Osteoblast (primary cell): ENCODE measurements at regions not wholly inside any gene's neighbourhood (a gene's known extent, or its start where the extent isn't known, plus 50 kb on each side); places are given as distances from the start of the nearest gene placed in this dataset.

ENCODE experiments used
- DNase-seq: peaks from one replicate; pipeline ENCODE4 v3.0.0; 2011; ENCODE audit warnings: low spot score, mixed read lengths; ENCODE audit not compliant: insufficient read length; ENCODE audit errors: missing footprints
- H2AFZ ChIP-seq: 2 replicates; pipeline ENCODE4 v1.6.0; 2011; ENCODE audit warnings: mild to moderate bottlenecking, low read length
- H3K27ac ChIP-seq: 2 replicates; pipeline ENCODE4 v1.5.1; 2011; ENCODE audit warnings: mild to moderate bottlenecking, low read depth, low read length, moderate library complexity
- H3K27me3 ChIP-seq: 2 replicates; pipeline ENCODE4 v1.6.0; 2012; ENCODE audit warnings: mild to moderate bottlenecking, control low read depth, inconsistent platforms, low read length, moderate library complexity; ENCODE audit not compliant: insufficient read depth
- H3K36me3 ChIP-seq: 2 replicates; pipeline ENCODE4 v1.5.1; 2011; ENCODE audit warnings: mild to moderate bottlenecking, low read length, control low read depth, moderate library complexity; ENCODE audit not compliant: insufficient read depth
- H3K4me1 ChIP-seq: 2 replicates; pipeline ENCODE4 v1.5.1; 2011; ENCODE audit warnings: mild to moderate bottlenecking, low read length, control low read depth, moderate library complexity; ENCODE audit not compliant: insufficient read depth
- H3K4me2 ChIP-seq: 2 replicates; pipeline ENCODE4 v1.6.0; 2011; ENCODE audit warnings: mild to moderate bottlenecking, low read length; ENCODE audit not compliant: insufficient read depth
- H3K4me3 ChIP-seq: fragments of 200-600 bp; sonication (generic); 3 replicates; pipeline ENCODE4 v1.5.1; 2012; ENCODE audit warnings: mild to moderate bottlenecking, low read length, inconsistent platforms; ENCODE audit not compliant: insufficient read depth
- H3K79me2 ChIP-seq: 2 replicates; pipeline ENCODE4 v1.6.0; 2012; ENCODE audit warnings: mild to moderate bottlenecking, low read length, control low read depth, inconsistent platforms; ENCODE audit not compliant: insufficient read depth
- H3K9me3 ChIP-seq: 2 replicates; pipeline ENCODE4 v1.5.1; 2011; ENCODE audit warnings: low read depth, low read length, control low read depth
- H4K20me1 ChIP-seq: 2 replicates; pipeline ENCODE4 v1.6.0; 2012; ENCODE audit warnings: mild to moderate bottlenecking, low read length, control low read depth; ENCODE audit not compliant: insufficient read depth
- TF ChIP-seq, protein P1 (sequence below): IDR thresholded peaks from 2 replicates; pipeline ENCODE4 v1.5.1; 2011; ENCODE audit warnings: mild to moderate bottlenecking, low read depth, low read length, moderate library complexity; ENCODE audit errors: extremely low read depth

DNA sequence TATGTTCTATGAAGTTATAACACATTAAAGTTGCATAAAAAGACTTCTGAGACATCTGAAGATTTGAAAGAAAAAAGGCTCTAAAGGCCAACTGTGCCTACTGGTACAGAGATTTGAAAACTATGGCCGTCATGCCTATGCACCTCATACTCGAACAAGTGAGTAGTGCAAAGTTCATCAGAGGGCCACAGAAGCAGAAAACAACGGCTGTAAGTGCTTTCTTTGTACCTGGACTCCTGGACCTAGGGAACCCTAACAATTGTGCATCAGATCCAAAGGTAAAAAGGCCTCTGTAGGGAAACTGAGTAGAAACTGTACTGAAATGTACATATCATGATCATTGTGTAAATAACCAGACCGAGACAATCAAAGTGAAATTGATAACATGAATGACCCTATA is 230.4 kb upstream of the CHST9 start:
- H3K9me3 ChIP-seq = no peaks in the 10 kb centered on the region
- no peaks in the 10 kb centered on the region for H3K36me3 ChIP-seq
- no peaks in the 10 kb centered on the region for H3K79me2 ChIP-seq
- no peak overlapping the region for H3K4me3 ChIP-seq
- H2AFZ ChIP-seq = no peak overlapping the region
- H3K27me3 ChIP-seq = no peaks in the 10 kb centered on the region
- no peaks in the 10 kb centered on the region for H3K4me1 ChIP-seq
- TF ChIP-seq, protein P1, sequence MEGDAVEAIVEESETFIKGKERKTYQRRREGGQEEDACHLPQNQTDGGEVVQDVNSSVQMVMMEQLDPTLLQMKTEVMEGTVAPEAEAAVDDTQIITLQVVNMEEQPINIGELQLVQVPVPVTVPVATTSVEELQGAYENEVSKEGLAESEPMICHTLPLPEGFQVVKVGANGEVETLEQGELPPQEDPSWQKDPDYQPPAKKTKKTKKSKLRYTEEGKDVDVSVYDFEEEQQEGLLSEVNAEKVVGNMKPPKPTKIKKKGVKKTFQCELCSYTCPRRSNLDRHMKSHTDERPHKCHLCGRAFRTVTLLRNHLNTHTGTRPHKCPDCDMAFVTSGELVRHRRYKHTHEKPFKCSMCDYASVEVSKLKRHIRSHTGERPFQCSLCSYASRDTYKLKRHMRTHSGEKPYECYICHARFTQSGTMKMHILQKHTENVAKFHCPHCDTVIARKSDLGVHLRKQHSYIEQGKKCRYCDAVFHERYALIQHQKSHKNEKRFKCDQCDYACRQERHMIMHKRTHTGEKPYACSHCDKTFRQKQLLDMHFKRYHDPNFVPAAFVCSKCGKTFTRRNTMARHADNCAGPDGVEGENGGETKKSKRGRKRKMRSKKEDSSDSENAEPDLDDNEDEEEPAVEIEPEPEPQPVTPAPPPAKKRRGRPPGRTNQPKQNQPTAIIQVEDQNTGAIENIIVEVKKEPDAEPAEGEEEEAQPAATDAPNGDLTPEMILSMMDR = no peak
- no peak for DNase-seq
- H4K20me1 ChIP-seq = no peaks in the 10 kb centered on the region
- H3K27ac ChIP-seq = no peak overlapping the region
- no peak overlapping the region for H3K4me2 ChIP-seq

DNA sequence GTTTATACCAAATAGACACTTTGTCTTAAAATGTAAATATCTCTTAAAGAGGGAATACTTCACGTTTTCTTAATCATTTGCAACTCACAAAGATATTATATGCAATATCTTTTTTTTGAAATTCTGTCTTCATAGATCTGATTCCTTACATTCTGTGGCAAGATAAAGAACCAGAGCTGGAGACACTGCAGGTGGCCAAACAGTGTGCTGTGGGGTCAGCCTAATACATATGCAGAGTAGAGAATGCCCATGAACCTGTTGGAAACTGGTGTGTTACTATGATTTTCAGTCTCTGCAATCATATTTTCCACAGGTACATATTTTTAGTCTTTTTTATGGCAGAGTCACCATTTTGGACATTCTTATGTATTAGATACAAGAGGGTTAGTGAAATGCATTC is 229.6 kb upstream of the CHST9 start:
- H2AFZ ChIP-seq = no peak overlapping the region
- no peak overlapping the region for H3K27ac ChIP-seq
- no peaks in the 10 kb centered on the region for H3K79me2 ChIP-seq
- TF ChIP-seq, protein P1 = no peak
- no peak overlapping the region for H3K4me3 ChIP-seq
- no peaks in the 10 kb centered on the region for H3K4me1 ChIP-seq
- no peaks in the 10 kb centered on the region for H3K27me3 ChIP-seq
- H4K20me1 ChIP-seq = no peaks in the 10 kb centered on the region
- no peak for DNase-seq
- H3K4me2 ChIP-seq = no peak overlapping the region
- no peaks in the 10 kb centered on the region for H3K36me3 ChIP-seq
- no peaks in the 10 kb centered on the region for H3K9me3 ChIP-seq

DNA sequence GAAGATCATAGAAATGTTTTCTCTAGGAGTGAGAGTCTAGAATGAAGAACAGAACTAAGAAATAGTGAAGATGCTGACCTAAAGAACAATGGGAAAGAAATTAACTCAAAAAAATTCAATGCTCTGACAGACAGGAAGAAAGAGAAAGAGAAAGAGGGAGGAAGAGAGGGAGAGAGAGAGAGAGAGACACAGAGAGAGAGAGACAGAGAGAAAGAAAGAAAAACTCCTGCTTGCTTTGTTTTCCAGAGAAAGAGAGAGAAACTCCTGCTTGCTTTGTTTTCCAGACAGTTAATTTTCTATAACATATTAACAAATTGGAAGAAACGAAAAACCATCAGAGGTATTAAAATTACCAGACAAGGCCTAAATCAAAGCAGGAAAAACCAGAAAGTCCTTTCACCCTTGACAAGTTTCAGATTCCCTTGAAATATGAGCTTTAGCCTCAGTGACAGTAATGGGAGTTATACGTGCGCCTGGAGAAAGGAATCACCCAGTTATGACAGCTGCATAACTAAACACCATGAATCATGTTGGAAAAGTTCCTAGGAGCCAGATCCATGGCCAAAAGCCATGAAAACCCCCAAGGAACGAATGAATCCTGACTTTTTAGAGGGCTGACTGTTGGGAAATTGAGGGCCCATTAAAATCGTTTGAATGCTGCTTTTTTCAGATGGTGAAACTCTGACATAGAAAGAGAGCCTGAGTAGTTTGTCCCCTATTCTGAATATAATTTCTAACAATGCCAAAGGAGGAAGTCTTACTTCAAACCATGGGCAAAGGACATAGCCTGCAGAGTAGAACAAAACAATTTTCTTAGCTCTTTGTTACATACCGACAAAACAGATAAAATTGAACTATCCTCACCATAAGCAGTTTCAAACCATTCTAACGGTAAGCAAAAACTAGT is 228.6 kb upstream of the CHST9 start:
- no peak overlapping the region for H2AFZ ChIP-seq
- no peaks in the 10 kb centered on the region for H4K20me1 ChIP-seq

DNA sequence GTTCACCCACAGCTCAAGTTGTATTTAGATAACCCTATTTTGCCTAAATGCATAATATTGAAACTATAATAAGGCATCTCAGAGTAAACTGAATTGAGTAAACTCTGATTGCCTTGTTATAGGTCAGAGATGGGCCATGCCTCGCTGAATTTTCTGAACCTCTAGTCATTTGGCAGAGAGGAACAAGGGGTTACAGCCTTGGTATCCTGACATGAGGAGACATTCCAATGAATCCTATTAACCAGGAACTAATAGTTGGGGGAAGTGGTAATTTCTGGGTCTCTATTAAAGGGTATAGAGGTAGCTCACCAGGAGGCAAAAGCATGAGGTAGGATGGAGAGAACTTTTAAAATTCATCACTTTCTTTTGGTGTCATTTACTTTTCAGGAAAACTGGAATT is 227.4 kb upstream of the CHST9 start:
- H4K20me1 ChIP-seq = no peaks in the 10 kb centered on the region
- H3K79me2 ChIP-seq = no peaks in the 10 kb centered on the region
- no peaks in the 10 kb centered on the region for H3K9me3 ChIP-seq
- H3K4me3 ChIP-seq = no peak overlapping the region
- no peak overlapping the region for H3K4me2 ChIP-seq
- TF ChIP-seq, protein P1 = no peak
- no peaks in the 10 kb centered on the region for H3K27me3 ChIP-seq
- no peak for DNase-seq
- H2AFZ ChIP-seq = no peak overlapping the region
- no peaks in the 10 kb centered on the region for H3K36me3 ChIP-seq
- no peak overlapping the region for H3K27ac ChIP-seq
- H3K4me1 ChIP-seq = no peaks in the 10 kb centered on the region

More for the DNA sequence above, 228.6 kb upstream of the CHST9 start:
- Histone ChIP-seq H3K27me3 (no peaks in the 10 kb centered on the region), H3K9me3 (no peaks in the 10 kb centered on the region), H3K27ac (no peak overlapping the region), H3K36me3 (no peaks in the 10 kb centered on the region), H3K4me2 (no peak overlapping the region), H3K79me2 (no peaks in the 10 kb centered on the region), H3K4me1 (no peaks in the 10 kb centered on the region), H3K4me3 (no peak overlapping the region)
- no peak for DNase-seq
- TF ChIP-seq, protein P1 = no peak
